Natural killer cell (primary cell): ENCODE measurements at regions not wholly inside any gene's neighbourhood (a gene's known extent, or its start where the extent isn't known, plus 50 kb on each side); places are given as distances from the start of the nearest gene placed in this dataset.

ENCODE experiments used
- ATAC-seq, 3 donors: fragments of 150-1000 bp in 2 of 3; fragments of 200-7000 bp in 1 of 3; cut with Tn5 transposase; 1 replicate in 1 of 3; 2 replicates in 2 of 3; pipeline ENCODE4 v1.10.0; 2021; ENCODE audit warnings: mild to moderate bottlenecking in 2 of 3, moderate library complexity in 2 of 3
- DNase-seq, 2 donors: peaks; one replicate each; pipeline versions ENCODE4 v3.0.0 to v3.0.0-alpha.2; 2013 to 2021; ENCODE audit warnings: mixed read lengths in 1 of 2
- H3K27ac ChIP-seq: one replicate; pipeline ENCODE4 v1.5.1; 2013; ENCODE audit warnings: mild to moderate bottlenecking, low read length
- H3K27me3 ChIP-seq: one replicate; pipeline ENCODE4 v1.6.1; 2013; ENCODE audit warnings: low read length; ENCODE audit not compliant: control insufficient read depth, insufficient read depth
- H3K36me3 ChIP-seq: one replicate; pipeline ENCODE4 v1.6.1; 2013; ENCODE audit warnings: low read length; ENCODE audit not compliant: control insufficient read depth, insufficient read depth
- H3K4me1 ChIP-seq: one replicate; pipeline ENCODE4 v1.6.1; 2013; ENCODE audit warnings: low read length; ENCODE audit not compliant: control insufficient read depth, insufficient read depth
- H3K4me3 ChIP-seq: one replicate; pipeline ENCODE4 v1.5.1; 2013; ENCODE audit warnings: low read length
- H3K9me3 ChIP-seq: one replicate; pipeline ENCODE4 v1.6.1; 2013; ENCODE audit warnings: low read length; ENCODE audit not compliant: control insufficient read depth, insufficient read depth
- H3K27ac Mint-ChIP-seq, 2 donors: one replicate each; pipeline ENCODE4 v1.8.0; 2022; ENCODE audit warnings: mild to moderate bottlenecking in 2 of 2, mixed read lengths in 2 of 2, moderate library complexity in 1 of 2
- H3K27me3 Mint-ChIP-seq, 2 donors: one replicate each; pipeline ENCODE4 v1.8.0; 2022; ENCODE audit warnings: low read depth in 2 of 2, mixed read lengths in 2 of 2
- H3K36me3 Mint-ChIP-seq: one replicate; pipeline ENCODE4 v1.8.0; 2022; ENCODE audit warnings: mixed read lengths
- H3K4me1 Mint-ChIP-seq, 2 donors: one replicate each; pipeline ENCODE4 v1.8.0; 2022; ENCODE audit warnings: mixed read lengths in 2 of 2
- H3K4me3 Mint-ChIP-seq: one replicate; pipeline ENCODE4 v1.8.0; 2022; ENCODE audit warnings: mild to moderate bottlenecking, moderate library complexity, mixed read lengths
- H3K9me3 Mint-ChIP-seq, 2 donors: one replicate each; pipeline ENCODE4 v1.8.0; 2022; ENCODE audit warnings: mixed read lengths in 2 of 2
- WGBS: methylation state at CpG from one replicate; pipeline ENCODE4 v1.1.7; 2013; ENCODE audit warnings: missing lambda C conversion rate; ENCODE audit not compliant: insufficient coverage; 5-methylcytosine and 5-hydroxymethylcytosine counted together
- intact Hi-C: fragments of 100-400 bp; cut with micrococcal nuclease; formaldehyde crosslinking; loops from one replicate; pipeline ENCODE4 v1.14.2; 2022
- TF ChIP-seq, protein P1 (sequence below): fragments of 200-600 bp; IDR thresholded peaks from one replicate; pipeline ENCODE4 v1.8.0; 2022; ENCODE audit warnings: antibody characterized with exemption

DNA sequence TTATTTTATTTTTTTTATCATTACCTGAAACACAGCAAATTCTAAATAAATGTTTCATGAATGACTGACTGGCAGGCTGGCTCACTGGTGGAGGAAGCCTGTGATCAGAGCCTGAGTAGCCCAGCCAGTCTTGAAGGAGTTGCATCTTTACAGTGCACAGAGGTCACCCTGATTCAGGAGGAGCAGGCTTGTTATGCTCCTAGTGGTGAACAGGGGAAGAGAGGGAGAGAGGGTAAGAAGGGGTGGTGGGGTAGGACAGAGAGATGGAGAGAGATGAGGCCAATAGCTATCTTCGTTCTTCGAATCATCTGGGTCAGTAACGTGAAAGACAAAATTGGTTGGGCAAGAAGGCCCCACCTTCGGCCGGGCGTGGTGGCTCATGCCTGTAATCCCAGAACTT, 202.6 kb upstream of the MCTP2 start:
- Histone ChIP-seq H3K4me1 (no peaks in the 10 kb centered on the region), H3K36me3 (no peaks in the 10 kb centered on the region), H3K9me3 (no peaks in the 10 kb centered on the region), H3K4me3 (no peak overlapping the region), H3K27ac (no peak overlapping the region), H3K27me3 (no peaks in the 10 kb centered on the region)
- TF ChIP-seq, protein P1, sequence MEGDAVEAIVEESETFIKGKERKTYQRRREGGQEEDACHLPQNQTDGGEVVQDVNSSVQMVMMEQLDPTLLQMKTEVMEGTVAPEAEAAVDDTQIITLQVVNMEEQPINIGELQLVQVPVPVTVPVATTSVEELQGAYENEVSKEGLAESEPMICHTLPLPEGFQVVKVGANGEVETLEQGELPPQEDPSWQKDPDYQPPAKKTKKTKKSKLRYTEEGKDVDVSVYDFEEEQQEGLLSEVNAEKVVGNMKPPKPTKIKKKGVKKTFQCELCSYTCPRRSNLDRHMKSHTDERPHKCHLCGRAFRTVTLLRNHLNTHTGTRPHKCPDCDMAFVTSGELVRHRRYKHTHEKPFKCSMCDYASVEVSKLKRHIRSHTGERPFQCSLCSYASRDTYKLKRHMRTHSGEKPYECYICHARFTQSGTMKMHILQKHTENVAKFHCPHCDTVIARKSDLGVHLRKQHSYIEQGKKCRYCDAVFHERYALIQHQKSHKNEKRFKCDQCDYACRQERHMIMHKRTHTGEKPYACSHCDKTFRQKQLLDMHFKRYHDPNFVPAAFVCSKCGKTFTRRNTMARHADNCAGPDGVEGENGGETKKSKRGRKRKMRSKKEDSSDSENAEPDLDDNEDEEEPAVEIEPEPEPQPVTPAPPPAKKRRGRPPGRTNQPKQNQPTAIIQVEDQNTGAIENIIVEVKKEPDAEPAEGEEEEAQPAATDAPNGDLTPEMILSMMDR = no peak
- no peak for DNase-seq
- H3K4me1 Mint-ChIP-seq = no peaks in the 10 kb centered on the region
- 90% methylated on average over 6 of the region's 6 CpGs for WGBS
- H3K4me3 Mint-ChIP-seq = no peak overlapping the region
- H3K9me3 Mint-ChIP-seq = no peaks in the 10 kb centered on the region
- intact Hi-C loops = no loop called here
- no peak overlapping the region for H3K27ac Mint-ChIP-seq
- ATAC-seq = no peak
- no peaks in the 10 kb centered on the region for H3K36me3 Mint-ChIP-seq
- peaks cover 27 to 61% of the 10 kb centered on the region in 2 donors for H3K27me3 Mint-ChIP-seq

GRCh38 chr15:94028121-94028520, 203.2 kb upstream of the MCTP2 start:
- H3K4me3 ChIP-seq = no peak overlapping the region
- no peaks in the 10 kb centered on the region for H3K27me3 ChIP-seq
- Mint-ChIP-seq H3K4me3 (no peak overlapping the region), H3K9me3 (no peaks in the 10 kb centered on the region), H3K36me3 (no peaks in the 10 kb centered on the region), H3K27me3 (peaks cover 26 to 61% of the 10 kb centered on the region in 2 donors), H3K4me1 (no peaks in the 10 kb centered on the region), H3K27ac (no peak overlapping the region)
- intact Hi-C loops = no loop called here
- no peak overlapping the region for H3K27ac ChIP-seq
- WGBS = 65% methylated on average over 3 of the region's 3 CpGs
- no peak for ATAC-seq
- no peak for DNase-seq
- TF ChIP-seq, protein P1 = no peak
- no peaks in the 10 kb centered on the region for H3K4me1 ChIP-seq
- no peaks in the 10 kb centered on the region for H3K36me3 ChIP-seq
- H3K9me3 ChIP-seq = no peaks in the 10 kb centered on the region

DNA sequence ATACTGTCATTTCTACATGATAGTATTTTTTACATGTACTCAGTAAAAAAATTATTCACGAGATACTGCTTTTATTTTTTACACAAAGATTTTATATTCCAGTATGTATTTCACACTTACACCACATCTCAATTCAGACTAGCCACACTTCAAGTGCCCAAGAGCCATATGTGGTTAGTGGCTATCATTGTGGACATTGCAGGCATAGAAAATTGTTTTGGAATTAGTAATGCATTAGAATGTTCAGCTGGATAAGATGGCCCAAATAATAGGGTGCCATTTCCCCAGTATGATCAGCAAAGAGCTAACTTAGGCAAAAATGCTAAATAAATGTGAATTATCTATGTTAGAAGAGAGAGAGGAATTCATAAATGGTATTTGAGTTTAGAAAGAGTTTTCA, 203.8 kb upstream of the MCTP2 start:
- Mint-ChIP-seq H3K27ac (no peak overlapping the region), H3K27me3 (peaks cover 26 to 64% of the 10 kb centered on the region in 2 donors), H3K36me3 (no peaks in the 10 kb centered on the region), H3K4me3 (no peak overlapping the region), H3K4me1 (no peaks in the 10 kb centered on the region), H3K9me3 (no peaks in the 10 kb centered on the region)
- no CpG with 5 or more reads among the region's 1 CpG for WGBS
- DNase-seq (no peak), ATAC-seq (no peak)
- Histone ChIP-seq H3K9me3 (no peaks in the 10 kb centered on the region), H3K36me3 (no peaks in the 10 kb centered on the region), H3K4me3 (no peak overlapping the region), H3K4me1 (no peaks in the 10 kb centered on the region), H3K27ac (no peak overlapping the region), H3K27me3 (no peaks in the 10 kb centered on the region)
- intact Hi-C loops = no loop called here
- TF ChIP-seq, protein P1 = no peak

GRCh38 chr15:94026458-94027304, 204.7 kb upstream of the MCTP2 start:
- TF ChIP-seq, protein P1 = no peak
- H3K36me3 Mint-ChIP-seq = no peaks in the 10 kb centered on the region
- peaks cover 30 to 71% of the 10 kb centered on the region in 2 donors for H3K27me3 Mint-ChIP-seq
- no peaks in the 10 kb centered on the region for H3K9me3 Mint-ChIP-seq
- 88% methylated on average over 2 of the region's 2 CpGs for WGBS
- Histone ChIP-seq H3K4me1 (no peaks in the 10 kb centered on the region), H3K4me3 (no peak overlapping the region), H3K36me3 (no peaks in the 10 kb centered on the region), H3K27ac (no peak overlapping the region), H3K27me3 (no peaks in the 10 kb centered on the region), H3K9me3 (no peaks in the 10 kb centered on the region)
- H3K4me1 Mint-ChIP-seq = no peaks in the 10 kb centered on the region
- no peak for ATAC-seq
- no peak overlapping the region for H3K4me3 Mint-ChIP-seq
- no peak overlapping the region for H3K27ac Mint-ChIP-seq
- intact Hi-C loops = no loop called here
- no peak for DNase-seq
